ENCODE measurements at regions not wholly inside any gene's neighbourhood (a gene's known extent, or its start where the extent isn't known, plus 50 kb on each side); places are given as distances from the start of the nearest gene placed in this dataset.

DNA sequence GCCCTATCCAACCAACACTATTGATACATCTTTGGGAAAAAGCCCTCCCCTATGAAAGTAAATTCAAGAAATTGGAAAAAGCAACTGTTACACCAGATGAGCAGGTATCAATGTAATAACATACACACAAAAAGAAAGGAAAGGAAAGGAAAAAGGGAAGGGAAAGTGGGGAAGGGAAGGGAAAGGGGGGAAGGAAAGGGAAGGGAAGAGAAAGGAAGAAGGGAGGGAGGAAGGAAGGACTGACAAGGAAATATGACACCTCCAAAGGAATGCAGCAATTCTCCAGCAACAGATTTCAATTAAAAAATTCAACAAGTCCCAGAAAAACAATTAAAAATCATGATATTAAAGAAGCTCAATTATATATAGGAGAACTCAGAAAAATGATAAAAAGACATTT, 176.9 kb upstream of the OPRM1 start:
- no peak overlapping the region for H3K9ac ChIP-seq (ENCODE audit: low read depth in 2 of 2, low read length in 2 of 2)
- intact Hi-C loops (cut with DNase I) = no loop called here
- TF ChIP-seq, protein P1, sequence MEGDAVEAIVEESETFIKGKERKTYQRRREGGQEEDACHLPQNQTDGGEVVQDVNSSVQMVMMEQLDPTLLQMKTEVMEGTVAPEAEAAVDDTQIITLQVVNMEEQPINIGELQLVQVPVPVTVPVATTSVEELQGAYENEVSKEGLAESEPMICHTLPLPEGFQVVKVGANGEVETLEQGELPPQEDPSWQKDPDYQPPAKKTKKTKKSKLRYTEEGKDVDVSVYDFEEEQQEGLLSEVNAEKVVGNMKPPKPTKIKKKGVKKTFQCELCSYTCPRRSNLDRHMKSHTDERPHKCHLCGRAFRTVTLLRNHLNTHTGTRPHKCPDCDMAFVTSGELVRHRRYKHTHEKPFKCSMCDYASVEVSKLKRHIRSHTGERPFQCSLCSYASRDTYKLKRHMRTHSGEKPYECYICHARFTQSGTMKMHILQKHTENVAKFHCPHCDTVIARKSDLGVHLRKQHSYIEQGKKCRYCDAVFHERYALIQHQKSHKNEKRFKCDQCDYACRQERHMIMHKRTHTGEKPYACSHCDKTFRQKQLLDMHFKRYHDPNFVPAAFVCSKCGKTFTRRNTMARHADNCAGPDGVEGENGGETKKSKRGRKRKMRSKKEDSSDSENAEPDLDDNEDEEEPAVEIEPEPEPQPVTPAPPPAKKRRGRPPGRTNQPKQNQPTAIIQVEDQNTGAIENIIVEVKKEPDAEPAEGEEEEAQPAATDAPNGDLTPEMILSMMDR (IDR thresholded peaks at IDR 0.05) = no peak
- no peaks in the 10 kb centered on the region for H3K4me1 ChIP-seq
- DNase-seq = no peak
- H3K36me3 ChIP-seq = no peaks in the 10 kb centered on the region
- H3K9me3 ChIP-seq = no peaks in the 10 kb centered on the region
- H3K4me3 ChIP-seq = no peak overlapping the region
- H3K27me3 ChIP-seq = no peaks in the 10 kb centered on the region
- no peak overlapping the region for H3K27ac ChIP-seq

DNA sequence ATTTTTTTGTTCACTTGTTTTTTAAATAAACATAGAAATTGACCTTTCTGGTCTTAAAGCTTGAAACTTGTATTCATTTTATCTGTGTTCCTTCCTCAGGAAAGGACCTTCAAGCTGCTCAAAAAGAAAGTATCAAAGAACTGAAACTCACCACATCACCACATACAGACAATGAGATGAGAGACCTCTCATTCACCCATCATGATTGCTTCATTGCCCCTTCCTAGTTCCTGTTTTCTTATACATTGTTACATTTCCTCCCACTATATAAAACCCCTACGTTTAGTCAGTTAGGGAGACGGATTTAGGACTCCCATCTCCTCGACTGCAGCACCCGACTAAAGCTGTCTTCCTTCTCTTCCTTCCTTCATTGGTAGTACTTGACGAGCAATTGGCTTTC, 180.5 kb upstream of the OPRM1 start:
- intact Hi-C loops (cut with DNase I) = no loop called here
- Histone ChIP-seq H3K9me3 (no peaks in the 10 kb centered on the region), H3K4me3 (no peak overlapping the region), H3K9ac (ENCODE audit: low read depth in 2 of 2, low read length in 2 of 2) (no peak overlapping the region), H3K27ac (no peak overlapping the region), H3K4me1 (no peaks in the 10 kb centered on the region), H3K36me3 (no peaks in the 10 kb centered on the region), H3K27me3 (no peaks in the 10 kb centered on the region)
- TF ChIP-seq, protein P1 (IDR thresholded peaks at IDR 0.05) = no peak
- DNase-seq = no peak

DNA sequence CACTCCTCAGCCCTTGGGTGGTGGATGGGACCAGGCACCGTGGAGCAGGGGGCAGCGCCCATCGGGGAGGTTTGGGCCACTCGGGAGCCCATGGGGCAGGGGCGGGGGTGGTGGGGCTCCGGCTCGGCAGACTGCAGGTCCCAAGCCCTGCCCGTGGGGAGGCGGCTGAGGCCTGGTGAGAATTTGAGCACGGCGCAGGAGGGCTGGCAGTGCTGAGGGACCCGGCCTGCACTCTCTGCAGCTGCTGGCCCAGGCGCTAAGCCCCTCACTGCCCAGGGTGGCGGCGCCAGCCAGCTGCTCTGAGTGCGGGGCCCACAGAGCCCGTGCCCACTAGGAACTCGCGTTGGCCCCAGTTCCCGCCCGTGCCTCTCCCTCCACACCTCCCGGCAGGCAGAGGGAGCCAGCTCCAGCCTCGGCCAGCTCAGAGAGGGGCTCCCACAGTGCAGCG, 182.1 kb upstream of the OPRM1 start:
- no peak overlapping the region for H3K4me3 ChIP-seq
- H3K9me3 ChIP-seq = no peaks in the 10 kb centered on the region
- no peak overlapping the region for H3K9ac ChIP-seq (ENCODE audit: low read depth in 2 of 2, low read length in 2 of 2)
- intact Hi-C loops (cut with DNase I) = no loop called here
- H3K4me1 ChIP-seq = no peaks in the 10 kb centered on the region
- TF ChIP-seq, protein P1 (IDR thresholded peaks at IDR 0.05) = no peak
- H3K27me3 ChIP-seq = no peaks in the 10 kb centered on the region
- DNase-seq = no peak
- H3K27ac ChIP-seq = no peak overlapping the region
- no peaks in the 10 kb centered on the region for H3K36me3 ChIP-seq

DNA sequence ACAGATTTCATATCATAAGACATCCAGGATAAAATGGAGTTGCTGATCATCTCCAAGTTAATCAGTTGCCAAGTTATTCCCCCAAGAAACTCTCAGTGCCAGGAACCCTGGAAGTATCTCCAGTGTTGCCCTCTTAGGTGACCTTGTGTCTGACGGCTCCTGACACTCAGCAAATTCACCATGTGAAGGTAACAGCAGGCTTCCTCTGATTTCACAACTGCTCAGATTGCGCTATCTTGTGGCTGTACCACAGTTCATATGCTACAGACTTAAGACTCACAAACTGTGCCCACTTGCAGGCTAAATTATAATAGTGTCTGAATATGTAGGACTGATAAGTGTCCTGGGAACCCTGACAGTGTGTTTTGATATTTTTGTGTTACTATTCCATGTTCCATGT, 186.6 kb upstream of the OPRM1 start:
- Histone ChIP-seq H3K9ac (ENCODE audit: low read depth in 2 of 2, low read length in 2 of 2) (no peak overlapping the region), H3K27me3 (no peaks in the 10 kb centered on the region), H3K27ac (no peak overlapping the region), H3K4me1 (no peaks in the 10 kb centered on the region), H3K4me3 (no peak overlapping the region), H3K9me3 (no peaks in the 10 kb centered on the region), H3K36me3 (no peaks in the 10 kb centered on the region)
- intact Hi-C loops (cut with DNase I) = no loop called here
- TF ChIP-seq, protein P1 (IDR thresholded peaks at IDR 0.05) = no peak
- DNase-seq = no peak

DNA sequence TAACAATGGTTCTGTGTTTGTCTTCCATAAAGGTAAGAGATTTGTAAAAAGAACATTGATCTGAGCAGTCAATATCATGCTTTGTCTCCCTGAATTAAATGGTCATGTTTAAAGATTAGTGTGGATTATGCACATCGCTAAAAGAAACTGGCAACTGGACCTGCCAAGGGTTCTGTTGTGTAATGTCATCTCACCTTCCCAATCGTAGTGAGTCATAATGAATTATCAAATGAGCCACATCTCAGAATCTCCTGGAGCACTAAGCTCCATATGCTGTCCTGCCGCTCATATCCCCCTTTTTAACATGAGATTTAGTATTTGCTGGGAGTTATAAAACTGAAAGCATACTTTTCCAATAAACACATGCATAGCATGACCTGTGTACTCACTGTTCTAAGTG, 187.0 kb upstream of the OPRM1 start:
- no peaks in the 10 kb centered on the region for H3K9me3 ChIP-seq
- no peak overlapping the region for H3K9ac ChIP-seq (ENCODE audit: low read depth in 2 of 2, low read length in 2 of 2)
- no peak overlapping the region for H3K4me3 ChIP-seq
- intact Hi-C loops (cut with DNase I) = no loop called here
- no peak for DNase-seq
- TF ChIP-seq, protein P1 (IDR thresholded peaks at IDR 0.05) = no peak
- no peaks in the 10 kb centered on the region for H3K27me3 ChIP-seq
- no peaks in the 10 kb centered on the region for H3K4me1 ChIP-seq
- H3K27ac ChIP-seq = no peak overlapping the region
- H3K36me3 ChIP-seq = no peaks in the 10 kb centered on the region
